ENCODE measurements at regions not wholly inside any gene's neighbourhood (a gene's known extent, or its start where the extent isn't known, plus 50 kb on each side); places are given as distances from the start of the nearest gene placed in this dataset.

DNA sequence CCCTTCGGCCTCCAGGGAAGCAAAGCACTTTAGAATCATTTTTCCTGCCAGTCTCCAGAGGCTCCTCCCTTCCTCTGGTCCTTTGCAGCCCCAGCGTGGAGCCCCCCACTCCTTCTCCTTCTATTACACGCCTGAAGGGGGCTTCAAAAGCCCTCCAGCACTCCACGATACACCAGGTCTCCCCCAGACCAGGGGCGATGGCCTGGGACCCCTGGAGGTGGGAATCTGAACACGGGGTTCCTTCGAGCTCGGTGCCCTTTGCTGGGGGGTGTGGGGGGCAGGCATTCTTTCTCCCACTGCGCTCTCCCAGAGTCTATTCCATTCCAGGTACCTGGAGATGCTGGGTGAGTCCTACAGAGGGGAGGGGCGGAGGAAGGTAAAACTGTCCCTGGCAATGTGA is 97.6 kb downstream of the HMX1 start (continued):
- TF ChIP-seq, protein P1, sequence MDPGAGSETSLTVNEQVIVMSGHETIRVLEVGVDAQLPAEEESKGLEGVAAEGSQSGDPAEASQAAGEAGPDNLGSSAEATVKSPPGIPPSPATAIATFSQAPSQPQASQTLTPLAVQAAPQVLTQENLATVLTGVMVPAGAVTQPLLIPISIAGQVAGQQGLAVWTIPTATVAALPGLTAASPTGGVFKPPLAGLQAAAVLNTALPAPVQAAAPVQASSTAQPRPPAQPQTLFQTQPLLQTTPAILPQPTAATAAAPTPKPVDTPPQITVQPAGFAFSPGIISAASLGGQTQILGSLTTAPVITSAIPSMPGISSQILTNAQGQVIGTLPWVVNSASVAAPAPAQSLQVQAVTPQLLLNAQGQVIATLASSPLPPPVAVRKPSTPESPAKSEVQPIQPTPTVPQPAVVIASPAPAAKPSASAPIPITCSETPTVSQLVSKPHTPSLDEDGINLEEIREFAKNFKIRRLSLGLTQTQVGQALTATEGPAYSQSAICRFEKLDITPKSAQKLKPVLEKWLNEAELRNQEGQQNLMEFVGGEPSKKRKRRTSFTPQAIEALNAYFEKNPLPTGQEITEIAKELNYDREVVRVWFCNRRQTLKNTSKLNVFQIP (CRISPR knock-in tag; IDR thresholded peaks at IDR 0.05; ENCODE audit: borderline replicate concordance, low read depth): no peak

DNA sequence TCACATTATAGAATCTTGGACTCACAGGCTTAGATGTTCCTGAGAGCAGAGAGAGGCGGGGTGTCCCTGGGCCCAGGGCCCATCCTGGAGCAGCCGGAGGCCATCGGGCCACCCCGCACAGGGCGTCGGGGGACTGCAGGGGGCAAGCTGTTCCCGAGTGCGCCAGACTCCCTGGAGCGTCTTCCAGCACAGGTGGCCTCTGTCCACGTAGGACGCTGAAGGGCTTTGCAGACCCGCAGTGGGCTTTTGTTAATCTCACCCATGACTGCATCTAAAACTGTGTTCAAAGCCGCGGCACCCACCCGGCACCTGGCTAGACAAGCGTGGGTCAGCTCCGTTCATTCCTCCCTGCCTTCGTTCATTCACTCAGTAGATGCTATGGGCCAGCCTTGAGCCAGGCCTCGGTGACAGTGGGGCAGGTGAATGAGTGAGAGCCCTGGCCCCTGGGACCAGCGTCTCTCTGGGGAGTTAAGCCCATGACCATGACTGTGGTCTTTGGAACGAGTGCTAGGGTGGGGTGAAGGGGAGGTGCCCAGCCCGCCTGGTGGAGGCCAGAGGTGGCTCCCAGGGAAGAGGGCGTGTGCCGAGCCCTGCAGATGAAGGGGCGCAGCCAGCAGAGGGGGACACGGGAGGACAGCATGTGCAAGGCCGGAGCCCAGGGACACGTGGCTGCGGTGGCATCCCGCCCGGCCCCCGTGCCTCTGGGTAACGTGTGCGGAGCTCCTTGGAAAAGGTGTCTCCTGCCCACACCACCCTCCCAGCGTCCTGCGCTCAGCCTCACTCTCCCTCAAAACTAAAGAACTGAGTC is 98.3 kb downstream of the HMX1 start:
- TF ChIP-seq RARB (CRISPR knock-in tag; IDR thresholded peaks at IDR 0.05) (no peak), PPARA (CRISPR knock-in tag; IDR thresholded peaks at IDR 0.05; ENCODE audit: borderline replicate concordance) (no peak), ZC3H10 (CRISPR knock-in tag; IDR thresholded peaks at IDR 0.05) (no peak), ISL1 (CRISPR knock-in tag; IDR thresholded peaks at IDR 0.05) (no peak), ZNF565 (CRISPR knock-in tag; conservative IDR thresholded peaks at IDR 0.05; ENCODE audit: low read depth) (no peak), TOX (CRISPR knock-in tag; IDR thresholded peaks at IDR 0.05; ENCODE audit: borderline replicate concordance) (no peak), ESRRG (CRISPR knock-in tag; IDR thresholded peaks at IDR 0.05) (no peak), GLIS3 (CRISPR knock-in tag; IDR thresholded peaks at IDR 0.05) (no peak), ZFP3 (CRISPR knock-in tag; IDR thresholded peaks at IDR 0.05) (no peak), ARNTL (CRISPR knock-in tag; IDR thresholded peaks at IDR 0.05; ENCODE audit: borderline replicate concordance, low read depth) (no peak)
- TF ChIP-seq, protein P1 (CRISPR knock-in tag; IDR thresholded peaks at IDR 0.05; ENCODE audit: borderline replicate concordance, low read depth): no peak
- TF ChIP-seq, protein P2, sequence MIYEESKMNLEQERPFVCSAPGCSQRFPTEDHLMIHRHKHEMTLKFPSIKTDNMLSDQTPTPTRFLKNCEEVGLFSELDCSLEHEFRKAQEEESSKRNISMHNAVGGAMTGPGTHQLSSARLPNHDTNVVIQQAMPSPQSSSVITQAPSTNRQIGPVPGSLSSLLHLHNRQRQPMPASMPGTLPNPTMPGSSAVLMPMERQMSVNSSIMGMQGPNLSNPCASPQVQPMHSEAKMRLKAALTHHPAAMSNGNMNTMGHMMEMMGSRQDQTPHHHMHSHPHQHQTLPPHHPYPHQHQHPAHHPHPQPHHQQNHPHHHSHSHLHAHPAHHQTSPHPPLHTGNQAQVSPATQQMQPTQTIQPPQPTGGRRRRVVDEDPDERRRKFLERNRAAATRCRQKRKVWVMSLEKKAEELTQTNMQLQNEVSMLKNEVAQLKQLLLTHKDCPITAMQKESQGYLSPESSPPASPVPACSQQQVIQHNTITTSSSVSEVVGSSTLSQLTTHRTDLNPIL (CRISPR knock-in tag; IDR thresholded peaks at IDR 0.05; ENCODE audit: low read depth): no peak
- no peak for ATAC-seq

DNA sequence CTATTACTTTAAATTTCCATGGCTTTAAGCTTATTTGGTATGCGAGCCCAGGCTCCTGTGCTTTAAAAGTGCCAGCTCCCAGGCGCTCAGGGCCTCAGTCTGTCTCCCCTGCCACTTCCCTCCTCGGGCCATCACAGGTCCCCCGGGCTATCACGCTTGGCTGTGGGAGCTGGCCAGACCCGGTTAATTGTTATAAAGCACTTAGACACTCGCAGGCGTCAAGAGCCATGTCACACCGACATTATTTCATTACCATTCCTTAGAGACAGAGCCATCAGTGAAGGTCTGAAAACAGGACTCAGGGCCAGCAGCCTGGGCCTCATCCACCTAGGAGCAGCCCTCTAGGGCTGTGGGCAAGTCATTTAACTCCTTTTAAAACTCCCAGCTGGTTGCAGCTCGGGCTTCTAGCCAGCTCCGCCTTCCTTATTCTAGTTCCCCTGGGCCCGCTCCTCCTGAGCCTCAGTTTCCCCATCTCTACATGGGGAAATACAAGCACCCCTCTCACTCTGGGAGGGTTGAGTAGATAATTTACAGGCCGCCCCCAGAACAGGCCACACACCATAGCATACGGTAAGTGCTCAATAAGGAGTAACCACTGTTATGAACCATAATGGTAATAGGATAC is 99.0 kb downstream of the HMX1 start:
- no peak for TF ChIP-seq RARB (CRISPR knock-in tag; IDR thresholded peaks at IDR 0.05)
- TF ChIP-seq TCF4 (CRISPR knock-in tag; IDR thresholded peaks at IDR 0.05; ENCODE audit: borderline replicate concordance): no peak
- no peak for TF ChIP-seq BACH2 (CRISPR knock-in tag; IDR thresholded peaks at IDR 0.05; ENCODE audit: borderline replicate concordance)
- TF ChIP-seq SNAI2 (CRISPR knock-in tag; IDR thresholded peaks at IDR 0.05): no peak
- no peak for TF ChIP-seq GLIS3 (CRISPR knock-in tag; IDR thresholded peaks at IDR 0.05)
- TF ChIP-seq OSR1 (CRISPR knock-in tag; IDR thresholded peaks at IDR 0.05): no peak
- TF ChIP-seq, protein P3, sequence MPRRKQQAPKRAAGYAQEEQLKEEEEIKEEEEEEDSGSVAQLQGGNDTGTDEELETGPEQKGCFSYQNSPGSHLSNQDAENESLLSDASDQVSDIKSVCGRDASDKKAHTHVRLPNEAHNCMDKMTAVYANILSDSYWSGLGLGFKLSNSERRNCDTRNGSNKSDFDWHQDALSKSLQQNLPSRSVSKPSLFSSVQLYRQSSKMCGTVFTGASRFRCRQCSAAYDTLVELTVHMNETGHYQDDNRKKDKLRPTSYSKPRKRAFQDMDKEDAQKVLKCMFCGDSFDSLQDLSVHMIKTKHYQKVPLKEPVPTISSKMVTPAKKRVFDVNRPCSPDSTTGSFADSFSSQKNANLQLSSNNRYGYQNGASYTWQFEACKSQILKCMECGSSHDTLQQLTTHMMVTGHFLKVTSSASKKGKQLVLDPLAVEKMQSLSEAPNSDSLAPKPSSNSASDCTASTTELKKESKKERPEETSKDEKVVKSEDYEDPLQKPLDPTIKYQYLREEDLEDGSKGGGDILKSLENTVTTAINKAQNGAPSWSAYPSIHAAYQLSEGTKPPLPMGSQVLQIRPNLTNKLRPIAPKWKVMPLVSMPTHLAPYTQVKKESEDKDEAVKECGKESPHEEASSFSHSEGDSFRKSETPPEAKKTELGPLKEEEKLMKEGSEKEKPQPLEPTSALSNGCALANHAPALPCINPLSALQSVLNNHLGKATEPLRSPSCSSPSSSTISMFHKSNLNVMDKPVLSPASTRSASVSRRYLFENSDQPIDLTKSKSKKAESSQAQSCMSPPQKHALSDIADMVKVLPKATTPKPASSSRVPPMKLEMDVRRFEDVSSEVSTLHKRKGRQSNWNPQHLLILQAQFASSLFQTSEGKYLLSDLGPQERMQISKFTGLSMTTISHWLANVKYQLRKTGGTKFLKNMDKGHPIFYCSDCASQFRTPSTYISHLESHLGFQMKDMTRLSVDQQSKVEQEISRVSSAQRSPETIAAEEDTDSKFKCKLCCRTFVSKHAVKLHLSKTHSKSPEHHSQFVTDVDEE (CRISPR knock-in tag; IDR thresholded peaks at IDR 0.05): no peak
- TF ChIP-seq ZNF8 (CRISPR knock-in tag; IDR thresholded peaks at IDR 0.05): no peak
- no peak for TF ChIP-seq ZNF70 (CRISPR knock-in tag; IDR thresholded peaks at IDR 0.05)
- TF ChIP-seq ZFP30 (CRISPR knock-in tag; IDR thresholded peaks at IDR 0.05): no peak
- TF ChIP-seq, protein P4, sequence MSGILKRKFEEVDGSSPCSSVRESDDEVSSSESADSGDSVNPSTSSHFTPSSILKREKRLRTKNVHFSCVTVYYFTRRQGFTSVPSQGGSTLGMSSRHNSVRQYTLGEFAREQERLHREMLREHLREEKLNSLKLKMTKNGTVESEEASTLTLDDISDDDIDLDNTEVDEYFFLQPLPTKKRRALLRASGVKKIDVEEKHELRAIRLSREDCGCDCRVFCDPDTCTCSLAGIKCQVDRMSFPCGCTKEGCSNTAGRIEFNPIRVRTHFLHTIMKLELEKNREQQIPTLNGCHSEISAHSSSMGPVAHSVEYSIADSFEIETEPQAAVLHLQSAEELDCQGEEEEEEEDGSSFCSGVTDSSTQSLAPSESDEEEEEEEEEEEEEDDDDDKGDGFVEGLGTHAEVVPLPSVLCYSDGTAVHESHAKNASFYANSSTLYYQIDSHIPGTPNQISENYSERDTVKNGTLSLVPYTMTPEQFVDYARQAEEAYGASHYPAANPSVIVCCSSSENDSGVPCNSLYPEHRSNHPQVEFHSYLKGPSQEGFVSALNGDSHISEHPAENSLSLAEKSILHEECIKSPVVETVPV (CRISPR knock-in tag; IDR thresholded peaks at IDR 0.05): no peak
- TF ChIP-seq ISL1 (CRISPR knock-in tag; IDR thresholded peaks at IDR 0.05): no peak
- TF ChIP-seq, protein P2 (CRISPR knock-in tag; IDR thresholded peaks at IDR 0.05; ENCODE audit: low read depth): no peak
- TF ChIP-seq TOX (CRISPR knock-in tag; IDR thresholded peaks at IDR 0.05; ENCODE audit: borderline replicate concordance): no peak
- TF ChIP-seq CSDC2 (CRISPR knock-in tag; IDR thresholded peaks at IDR 0.05): no peak
- TF ChIP-seq ARNTL (CRISPR knock-in tag; IDR thresholded peaks at IDR 0.05; ENCODE audit: borderline replicate concordance, low read depth): no peak
- TF ChIP-seq ZFP3 (CRISPR knock-in tag; IDR thresholded peaks at IDR 0.05): no peak
- TF ChIP-seq ZC3H10 (CRISPR knock-in tag; IDR thresholded peaks at IDR 0.05): no peak
- TF ChIP-seq ESRRG (CRISPR knock-in tag; IDR thresholded peaks at IDR 0.05): no peak
- ATAC-seq: no peak
